ENCODE measurements at regions not wholly inside any gene's neighbourhood (a gene's known extent, or its start where the extent isn't known, plus 50 kb on each side); places are given as distances from the start of the nearest gene placed in this dataset.
"Not testable (repeated sequence)": the region's sequence is repeated elsewhere in the genome, so short reads cannot be mapped to it uniquely, and the experiment has no call there.

- not testable (repeated sequence) for TF ChIP-seq EZH2 (IDR thresholded peaks at IDR 0.05; ENCODE audit: borderline replicate concordance, low read length); CTCF (IDR thresholded peaks at IDR 0.05; ENCODE audit: low read length)
Measured at GRCh38 chr2:87396551-87397265, 351.2 kb upstream of the PLGLB2 start.
